Psoas muscle (tissue), 7 donors: ENCODE measurements at regions not wholly inside any gene's neighbourhood (a gene's known extent, or its start where the extent isn't known, plus 50 kb on each side); places are given as distances from the start of the nearest gene placed in this dataset.

Source experiments
- ATAC-seq, 4 donors: fragments of 200-7000 bp; cut with Tn5 transposase; one replicate each; pipeline ENCODE4 v1.9.1; 2020; ENCODE audit warnings: moderate library complexity in 3 of 4, mild to moderate bottlenecking in 2 of 4
- DNase-seq, 2 donors: peaks; one replicate each; pipeline ENCODE4 v3.0.0-alpha.2; 2020
- H3K27ac ChIP-seq: fragments of 200-600 bp; one replicate; pipeline ENCODE4 v1.8.0; 2022
- H3K27me3 ChIP-seq, 3 donors: fragments of 200-600 bp in 1 of 3; one replicate each; pipeline versions ENCODE4 v1.6.1 to v1.8.0; 2013 to 2022; ENCODE audit warnings: low read length in 2 of 3, mild to moderate bottlenecking in 2 of 3, moderate library complexity in 1 of 3; ENCODE audit not compliant: insufficient read depth in 3 of 3
- H3K36me3 ChIP-seq, 2 donors: fragments of 200-600 bp in 1 of 2; one replicate each; pipeline versions ENCODE4 v1.6.1 to v1.8.0; 2013 to 2022; ENCODE audit warnings: low read depth in 1 of 2, mild to moderate bottlenecking in 1 of 2, moderate library complexity in 1 of 2; ENCODE audit not compliant: insufficient read depth in 1 of 2
- H3K4me1 ChIP-seq: fragments of 200-600 bp; one replicate; pipeline ENCODE4 v1.8.0; 2022
- H3K4me3 ChIP-seq: fragments of 200-600 bp; one replicate; pipeline ENCODE4 v1.8.0; 2022; ENCODE audit warnings: mild to moderate bottlenecking
- H3K9me3 ChIP-seq: fragments of 200-600 bp; one replicate; pipeline ENCODE4 v1.8.0; 2022
- WGBS, 3 donors: extraction: QIAGEN DNeasy Blood & Tissue Kit; methylation state at CpG; one replicate each; pipeline versions ENCODE4 v1.1.6 to v1.1.7; 2013; 5-methylcytosine and 5-hydroxymethylcytosine counted together
- intact Hi-C, 2 donors: fragments of 100-400 bp; cut with DNase I; formaldehyde crosslinking; loops; one replicate each; pipeline versions ENCODE4 v1.11.0 to v1.14.2; 2022
- TF ChIP-seq, protein P1 (sequence below): fragments of 200-600 bp; IDR thresholded peaks from one replicate; pipeline ENCODE4 v1.8.0; 2022; ENCODE audit warnings: antibody characterized with exemption
- donor health status: healthy with polysubstance abuse.
- donor health status: DM: no; HTN: no; CAD: no; lungs with moderate emphysema.
- donor health status: Bipolar disorder and iron deficiency.
- donor health status: healthy.
- donor health status: DM: yes; HTN: yes; CAD: no.
- donor health status: DM: no; HTN: no; CAD: no.
- donor health status: DM: yes; HTN: yes; CAD: no.

- H3K27me3 ChIP-seq, result no peaks in the 10 kb centered on the region
- H3K9me3 ChIP-seq, result no peaks in the 10 kb centered on the region
- DNase-seq (no peak), ATAC-seq (no peak)
- TF ChIP-seq, protein P1, sequence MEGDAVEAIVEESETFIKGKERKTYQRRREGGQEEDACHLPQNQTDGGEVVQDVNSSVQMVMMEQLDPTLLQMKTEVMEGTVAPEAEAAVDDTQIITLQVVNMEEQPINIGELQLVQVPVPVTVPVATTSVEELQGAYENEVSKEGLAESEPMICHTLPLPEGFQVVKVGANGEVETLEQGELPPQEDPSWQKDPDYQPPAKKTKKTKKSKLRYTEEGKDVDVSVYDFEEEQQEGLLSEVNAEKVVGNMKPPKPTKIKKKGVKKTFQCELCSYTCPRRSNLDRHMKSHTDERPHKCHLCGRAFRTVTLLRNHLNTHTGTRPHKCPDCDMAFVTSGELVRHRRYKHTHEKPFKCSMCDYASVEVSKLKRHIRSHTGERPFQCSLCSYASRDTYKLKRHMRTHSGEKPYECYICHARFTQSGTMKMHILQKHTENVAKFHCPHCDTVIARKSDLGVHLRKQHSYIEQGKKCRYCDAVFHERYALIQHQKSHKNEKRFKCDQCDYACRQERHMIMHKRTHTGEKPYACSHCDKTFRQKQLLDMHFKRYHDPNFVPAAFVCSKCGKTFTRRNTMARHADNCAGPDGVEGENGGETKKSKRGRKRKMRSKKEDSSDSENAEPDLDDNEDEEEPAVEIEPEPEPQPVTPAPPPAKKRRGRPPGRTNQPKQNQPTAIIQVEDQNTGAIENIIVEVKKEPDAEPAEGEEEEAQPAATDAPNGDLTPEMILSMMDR, result no peak
- no peaks in the 10 kb centered on the region for H3K36me3 ChIP-seq
- H3K4me3 ChIP-seq, result no peak overlapping the region
- H3K27ac ChIP-seq, result no peak overlapping the region
- intact Hi-C loops, result no loop called here
- H3K4me1 ChIP-seq, result no peaks in the 10 kb centered on the region
- WGBS, 3 donors, result 86 to 90% (median 89%) methylated on average over 6 of the region's 6 CpGs
Observed at GRCh38 chr6:87900160-87900698, 147.4 kb upstream of the SPACA1 start.

- TF ChIP-seq, protein P1, result no peak
- Histone ChIP-seq H3K4me1 (no peaks in the 10 kb centered on the region), H3K27ac (no peak overlapping the region), H3K27me3 (no peaks in the 10 kb centered on the region), H3K36me3 (no peaks in the 10 kb centered on the region), H3K4me3 (no peak overlapping the region), H3K9me3 (no peaks in the 10 kb centered on the region)
- intact Hi-C loops, result no loop called here
- no peak for DNase-seq
- WGBS, 3 donors, result 83 to 88% (median 85%) methylated on average over 5 of the region's 5 CpGs
- ATAC-seq, result no peak
Observed at GRCh38 chr6:87899499-87900147, 148.0 kb upstream of the SPACA1 start.

- intact Hi-C loops, result no loop called here
- DNase-seq (no peak), ATAC-seq (no peak)
- Histone ChIP-seq H3K4me3 (no peak overlapping the region), H3K4me1 (no peaks in the 10 kb centered on the region), H3K27ac (no peak overlapping the region), H3K27me3 (no peaks in the 10 kb centered on the region), H3K9me3 (no peaks in the 10 kb centered on the region), H3K36me3 (no peaks in the 10 kb centered on the region)
- 49 to 55% (median 52%) methylated on average over 3 of the region's 3 CpGs for WGBS, 3 donors
- TF ChIP-seq, protein P1, result no peak
Observed at GRCh38 chr6:87897663-87898062, 150.0 kb upstream of the SPACA1 start.

- intact Hi-C loops, result no loop called here
- Histone ChIP-seq H3K36me3 (no peaks in the 10 kb centered on the region), H3K4me3 (no peak overlapping the region), H3K9me3 (no peaks in the 10 kb centered on the region), H3K27ac (no peak overlapping the region), H3K4me1 (no peaks in the 10 kb centered on the region), H3K27me3 (no peaks in the 10 kb centered on the region)
- DNase-seq, result no peak
- ATAC-seq, result no peak
- TF ChIP-seq, protein P1, result no peak
Observed at GRCh38 chr6:87897013-87897412, 150.6 kb upstream of the SPACA1 start.

GRCh38 chr6:87887266-87887665, 160.4 kb upstream of the SPACA1 start:
- Histone ChIP-seq H3K4me1 (no peaks in the 10 kb centered on the region), H3K9me3 (no peaks in the 10 kb centered on the region), H3K4me3 (no peak overlapping the region), H3K36me3 (no peaks in the 10 kb centered on the region), H3K27ac (no peak overlapping the region), H3K27me3 (no peaks in the 10 kb centered on the region)
- 86 to 93% (median 89%) methylated on average over 2 of the region's 2 CpGs for WGBS, 3 donors
- intact Hi-C loops, result no loop called here
- no peak for DNase-seq
- TF ChIP-seq, protein P1, result no peak
- ATAC-seq, result no peak
